ENCODE measurements at regions not wholly inside any gene's neighbourhood (a gene's known extent, or its start where the extent isn't known, plus 50 kb on each side); places are given as distances from the start of the nearest gene placed in this dataset.

DNA sequence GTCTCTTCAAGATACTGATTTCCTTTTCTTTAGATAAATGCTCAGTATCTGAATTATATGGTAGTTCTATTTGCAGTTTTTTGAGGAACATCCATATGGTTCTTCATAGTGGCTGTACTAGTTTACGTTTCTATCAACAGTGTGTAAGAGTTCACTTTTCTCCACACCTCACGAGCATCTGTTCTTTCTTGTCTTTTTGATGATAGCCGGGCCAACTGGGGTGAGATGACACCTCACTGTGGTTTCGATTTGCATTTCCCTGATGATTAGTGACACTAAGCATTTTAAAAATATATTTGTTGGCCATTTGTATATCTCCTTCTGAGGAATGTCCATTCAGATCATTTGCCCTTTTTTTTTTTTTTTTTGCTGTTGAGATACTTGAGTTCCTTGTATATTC, 458.8 kb downstream of the SETBP1 start:
- no peak overlapping the region for H3K4me3 ChIP-seq (ENCODE audit: low read length)
- DNase-seq (ENCODE audit: low read depth) = no peak
- TF ChIP-seq, protein P1, sequence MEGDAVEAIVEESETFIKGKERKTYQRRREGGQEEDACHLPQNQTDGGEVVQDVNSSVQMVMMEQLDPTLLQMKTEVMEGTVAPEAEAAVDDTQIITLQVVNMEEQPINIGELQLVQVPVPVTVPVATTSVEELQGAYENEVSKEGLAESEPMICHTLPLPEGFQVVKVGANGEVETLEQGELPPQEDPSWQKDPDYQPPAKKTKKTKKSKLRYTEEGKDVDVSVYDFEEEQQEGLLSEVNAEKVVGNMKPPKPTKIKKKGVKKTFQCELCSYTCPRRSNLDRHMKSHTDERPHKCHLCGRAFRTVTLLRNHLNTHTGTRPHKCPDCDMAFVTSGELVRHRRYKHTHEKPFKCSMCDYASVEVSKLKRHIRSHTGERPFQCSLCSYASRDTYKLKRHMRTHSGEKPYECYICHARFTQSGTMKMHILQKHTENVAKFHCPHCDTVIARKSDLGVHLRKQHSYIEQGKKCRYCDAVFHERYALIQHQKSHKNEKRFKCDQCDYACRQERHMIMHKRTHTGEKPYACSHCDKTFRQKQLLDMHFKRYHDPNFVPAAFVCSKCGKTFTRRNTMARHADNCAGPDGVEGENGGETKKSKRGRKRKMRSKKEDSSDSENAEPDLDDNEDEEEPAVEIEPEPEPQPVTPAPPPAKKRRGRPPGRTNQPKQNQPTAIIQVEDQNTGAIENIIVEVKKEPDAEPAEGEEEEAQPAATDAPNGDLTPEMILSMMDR (conservative IDR thresholded peaks at IDR 0.05; ENCODE audit: low read depth, low read length) = no peak

DNA sequence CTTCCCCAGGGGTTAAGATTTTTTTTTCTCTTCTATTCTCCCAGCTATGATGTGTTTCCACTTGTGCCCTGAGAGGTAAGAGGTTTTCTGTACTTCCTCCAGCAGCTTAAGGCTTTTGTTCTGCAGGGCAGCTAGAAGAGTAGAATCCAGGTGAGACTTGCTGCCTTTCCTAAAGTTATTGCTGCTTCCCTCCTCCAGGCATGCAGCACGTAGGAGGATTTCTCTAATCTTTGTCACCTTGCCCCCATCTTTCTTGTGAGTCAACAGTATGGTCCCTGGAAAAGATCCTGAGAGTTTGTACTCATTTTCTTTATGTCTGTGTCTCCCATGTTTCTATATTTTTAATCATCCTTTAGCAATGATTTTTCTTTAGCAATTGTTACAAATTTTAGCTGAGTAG, 462.2 kb downstream of the SETBP1 start:
- no peak overlapping the region for H3K4me3 ChIP-seq (ENCODE audit: low read length)
- TF ChIP-seq, protein P1 (conservative IDR thresholded peaks at IDR 0.05; ENCODE audit: low read depth, low read length) = no peak
- no peak for DNase-seq (ENCODE audit: low read depth)

DNA sequence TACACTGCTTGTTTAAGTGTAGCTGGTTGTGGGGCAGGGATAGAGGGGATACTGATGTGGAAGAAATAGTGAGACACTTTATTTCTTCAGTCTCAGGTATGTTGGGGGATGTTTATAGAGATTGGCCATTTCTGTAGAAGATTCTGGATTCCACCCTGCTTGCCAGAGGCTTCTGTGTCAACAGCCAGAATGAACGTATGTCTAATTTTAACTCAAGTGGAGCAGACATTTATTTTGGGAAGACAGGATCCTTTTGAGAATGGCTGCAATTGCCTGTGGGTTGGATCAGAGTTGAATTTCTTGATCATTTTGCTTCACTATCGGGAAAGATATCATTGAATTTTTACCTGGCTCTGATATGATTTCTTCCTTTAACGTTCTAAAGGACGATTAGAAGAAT, 465.6 kb upstream of the SLC14A2 start:
- TF ChIP-seq, protein P1 (conservative IDR thresholded peaks at IDR 0.05; ENCODE audit: low read depth, low read length) = no peak
- DNase-seq (ENCODE audit: low read depth) = no peak
- no peak overlapping the region for H3K4me3 ChIP-seq (ENCODE audit: low read length)

GRCh38 chr18:45151645-45152044, 463.6 kb upstream of the SLC14A2 start:
- H3K4me3 ChIP-seq (ENCODE audit: low read length) = no peak overlapping the region
- TF ChIP-seq, protein P1 (conservative IDR thresholded peaks at IDR 0.05; ENCODE audit: low read depth, low read length) = no peak
- DNase-seq (ENCODE audit: low read depth) = no peak

GRCh38 chr18:45155526-45155925, 459.8 kb upstream of the SLC14A2 start:
- H3K4me3 ChIP-seq (ENCODE audit: low read length) = no peak overlapping the region
- DNase-seq (ENCODE audit: low read depth) = no peak
- TF ChIP-seq, protein P1 (conservative IDR thresholded peaks at IDR 0.05; ENCODE audit: low read depth, low read length) = no peak

- TF ChIP-seq, protein P1 (conservative IDR thresholded peaks at IDR 0.05; ENCODE audit: low read depth, low read length) = no peak
- DNase-seq (ENCODE audit: low read depth) = no peak
- no peak overlapping the region for H3K4me3 ChIP-seq (ENCODE audit: low read length)
These were observed 458.3 kb upstream of the SLC14A2 start for GRCh38 chr18:45156946-45157345.

GRCh38 chr18:45157576-45157975, 457.7 kb upstream of the SLC14A2 start:
- DNase-seq (ENCODE audit: low read depth) = no peak
- no peak overlapping the region for H3K4me3 ChIP-seq (ENCODE audit: low read length)
- TF ChIP-seq, protein P1 (conservative IDR thresholded peaks at IDR 0.05; ENCODE audit: low read depth, low read length) = no peak
